OCI-LY3 (cell line): ENCODE measurements at regions not wholly inside any gene's neighbourhood (a gene's known extent, or its start where the extent isn't known, plus 50 kb on each side); places are given as distances from the start of the nearest gene placed in this dataset.

ENCODE experiments used
- CTCF ChIP-seq: fragments of 200-600, 300-600 bp; sonication (generic); IDR thresholded peaks from 2 replicates; pipeline ENCODE4 v1.5.1; 2014; ENCODE audit warnings: antibody characterized with exemption, low read length, low read depth
- EZH2phosphoT487 ChIP-seq: fragments of 200-600 bp; shearing (Covaris generic); IDR thresholded peaks from 2 replicates; pipeline ENCODE4 v1.6.1; 2018; ENCODE audit warnings: antibody characterized with exemption, mixed run types, low read depth

DNA sequence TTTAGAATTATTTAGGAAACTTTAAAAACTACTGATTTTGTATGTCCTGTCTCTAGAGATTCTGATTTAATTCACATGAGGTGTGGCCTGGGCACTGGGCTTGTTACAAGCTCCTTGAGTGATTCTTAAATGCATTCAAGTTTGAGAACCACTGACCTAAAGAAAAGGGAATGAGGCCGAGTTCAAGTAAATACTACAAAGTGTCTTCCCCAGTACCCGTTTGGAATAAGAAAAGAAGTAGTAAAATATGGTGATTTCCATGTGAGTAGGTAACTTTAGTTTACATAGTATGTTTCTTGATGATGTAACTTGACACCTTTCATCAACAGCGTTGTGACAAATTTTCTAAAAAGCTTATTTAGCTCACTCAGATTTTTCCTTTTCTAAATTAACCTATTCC is 1022.9 kb upstream of the NRXN1 start:
- TF ChIP-seq CTCF (no peak), EZH2phosphoT487 (no peak)
